HEK293 (cell line): ENCODE measurements at regions not wholly inside any gene's neighbourhood (a gene's known extent, or its start where the extent isn't known, plus 50 kb on each side); places are given as distances from the start of the nearest gene placed in this dataset.

ENCODE experiments used
- CTCF ChIA-PET: fragments of 350-600 bp; formaldehyde crosslinking; extraction: SDS; loops from one replicate; lab custom pipeline; 2021; ENCODE audit warnings: antibody characterized with exemption; lab: Yijun Ruan, JAX
- POLR2A ChIA-PET: fragments of 300-600 bp; formaldehyde crosslinking; extraction: SDS; loops from one replicate; lab custom pipeline; 2020; ENCODE audit warnings: antibody characterized with exemption, inconsistent platforms; lab: Yijun Ruan, JAX
- H3K27ac ChIP-seq: fragments of 200-500 bp; sonication (Bioruptor generic); 2 replicates; pipeline ENCODE4 v1.5.1; 2014; ENCODE audit warnings: low read depth, low read length, control low read depth, inconsistent platforms; ENCODE audit errors: extremely low read depth
- H3K36me3 ChIP-seq, 2 experiments: fragments of 200-500 bp in 1 of 2; sonication (Bioruptor generic) in 1 of 2; 1 replicate in 1 of 2; 2 replicates in 1 of 2; pipeline ENCODE4 v1.5.1; 2014 to 2017; ENCODE audit warnings: inconsistent platforms in 2 of 2, low read length in 2 of 2; ENCODE audit not compliant: control insufficient read depth in 2 of 2, insufficient read depth in 1 of 2
- H3K4me1 ChIP-seq: fragments of 200-500 bp; sonication (Bioruptor generic); 2 replicates; pipeline ENCODE4 v1.5.1; 2014; ENCODE audit warnings: mild to moderate bottlenecking, low read length, inconsistent platforms; ENCODE audit not compliant: control insufficient read depth, insufficient read depth
- H3K4me3 ChIP-seq: 2 replicates; pipeline ENCODE4 v1.5.1; 2011; ENCODE audit warnings: low read depth, mild to moderate bottlenecking, control low read depth, low read length, moderate library complexity
- H3K9me3 ChIP-seq: fragments of 200-500 bp; sonication (Bioruptor generic); 2 replicates; pipeline ENCODE4 v1.5.1; 2014; ENCODE audit warnings: low read depth, low read length, inconsistent platforms; ENCODE audit not compliant: control insufficient read depth, insufficient read depth
- GLI4 ChIP-seq: fragments of 450-650 bp; formaldehyde crosslinking; IDR thresholded peaks from 2 replicates; pipeline ENCODE4 v1.5.1; 2016; ENCODE audit warnings: missing biosample characterization, missing genetic modification characterization
- MZF1 ChIP-seq: fragments of 450-650 bp; formaldehyde crosslinking; IDR thresholded peaks from 2 replicates; pipeline ENCODE4 v1.5.1; 2017; ENCODE audit warnings: missing biosample characterization, missing genetic modification characterization, borderline replicate concordance
- PBX3 ChIP-seq: sonication (generic); formaldehyde crosslinking; IDR thresholded peaks from 2 replicates; pipeline ENCODE4 v1.8.1; 2022; ENCODE audit warnings: mild to moderate bottlenecking, moderate library complexity, missing genetic modification reagents
- SALL2 ChIP-seq: fragments of 450-650 bp; formaldehyde crosslinking; IDR thresholded peaks from 2 replicates; pipeline ENCODE4 v1.5.0; 2017; ENCODE audit warnings: missing biosample characterization, mild to moderate bottlenecking, missing genetic modification characterization, borderline replicate concordance
- ZBTB26 ChIP-seq: fragments of 450-650 bp; formaldehyde crosslinking; optimal IDR thresholded peaks from 2 replicates; pipeline ENCODE3; 2016; ENCODE audit warnings: missing biosample characterization, mild to moderate bottlenecking, missing genetic modification characterization
- ZNF132 ChIP-seq: fragments of 450-650 bp; formaldehyde crosslinking; IDR thresholded peaks from 2 replicates; pipeline ENCODE4 v1.5.1; 2017; ENCODE audit warnings: missing biosample characterization, missing genetic modification characterization, borderline replicate concordance
- ZNF146 ChIP-seq: fragments of 450-650 bp; formaldehyde crosslinking; IDR thresholded peaks from 2 replicates; pipeline ENCODE4 v1.5.1; 2016; ENCODE audit warnings: missing biosample characterization, missing genetic modification characterization
- ZNF266 ChIP-seq: fragments of 450-650 bp; formaldehyde crosslinking; IDR thresholded peaks from 2 replicates; pipeline ENCODE4 v1.5.1; 2016; ENCODE audit warnings: missing biosample characterization, missing genetic modification characterization, low read depth
- ZNF302 ChIP-seq: fragments of 450-650 bp; formaldehyde crosslinking; IDR thresholded peaks from 2 replicates; pipeline ENCODE4 v1.5.1; 2016; ENCODE audit warnings: missing biosample characterization, missing genetic modification characterization, low read depth
- ZNF335 ChIP-seq: fragments of 450-650 bp; formaldehyde crosslinking; conservative IDR thresholded peaks from 2 replicates; pipeline ENCODE4 v1.5.1; 2016; ENCODE audit warnings: missing biosample characterization, missing genetic modification characterization
- ZNF488 ChIP-seq: fragments of 450-650 bp; formaldehyde crosslinking; IDR thresholded peaks from 2 replicates; pipeline ENCODE4 v1.5.1; 2016; ENCODE audit warnings: missing biosample characterization, missing genetic modification characterization
- ZNF585B ChIP-seq: fragments of 450-650 bp; formaldehyde crosslinking; IDR thresholded peaks from 2 replicates; pipeline ENCODE4 v1.5.1; 2016; ENCODE audit warnings: missing biosample characterization, missing genetic modification characterization
- ZNF600 ChIP-seq: fragments of 450-650 bp; formaldehyde crosslinking; IDR thresholded peaks from 2 replicates; pipeline ENCODE4 v1.5.1; 2016; ENCODE audit warnings: missing biosample characterization, missing genetic modification characterization
- ZNF670 ChIP-seq: fragments of 450-650 bp; formaldehyde crosslinking; IDR thresholded peaks from 2 replicates; pipeline ENCODE4 v1.5.1; 2016; ENCODE audit warnings: missing biosample characterization, missing genetic modification characterization, low read depth
- ZNF777 ChIP-seq: fragments of 450-650 bp; formaldehyde crosslinking; IDR thresholded peaks from 2 replicates; pipeline ENCODE4 v1.5.1; 2017; ENCODE audit warnings: missing biosample characterization, missing genetic modification characterization, borderline replicate concordance
- ZNF837 ChIP-seq: fragments of 450-650 bp; formaldehyde crosslinking; IDR thresholded peaks from 2 replicates; pipeline ENCODE4 v1.5.1; 2016; ENCODE audit warnings: missing biosample characterization, missing genetic modification characterization
- ZSCAN16 ChIP-seq: fragments of 450-650 bp; formaldehyde crosslinking; IDR thresholded peaks from 2 replicates; pipeline ENCODE4 v1.5.1; 2016; ENCODE audit warnings: missing biosample characterization, missing genetic modification characterization
- ZSCAN18 ChIP-seq: fragments of 450-650 bp; formaldehyde crosslinking; IDR thresholded peaks from 2 replicates; pipeline ENCODE4 v1.5.1; 2016; ENCODE audit warnings: missing biosample characterization, missing genetic modification characterization

GRCh38 chr4:66330125-66330524, 659.8 kb upstream of the EPHA5 start (continued):
- TF ChIP-seq ZNF777 (tag by site-specific recombination) = no peak
- TF ChIP-seq, all 188 proteins: peak for 0

GRCh38 chr4:66328803-66329574, 658.7 kb upstream of the EPHA5 start:
- ChIA-PET CTCF (no interaction called here), POLR2A (no interaction called here)
- Histone ChIP-seq H3K4me3 (no peak overlapping the region), H3K36me3 (no peaks in the 10 kb centered on the region), H3K9me3 (no peaks in the 10 kb centered on the region), H3K4me1 (no peaks in the 10 kb centered on the region), H3K27ac (no peak overlapping the region)
- TF ChIP-seq GLI4 (tag by site-specific recombination) = no peak
- no peak for TF ChIP-seq ZNF266 (tag by site-specific recombination)
- TF ChIP-seq ZNF302 (tag by site-specific recombination) = no peak
- TF ChIP-seq ZNF488 (tag by site-specific recombination) = no peak
- no peak for TF ChIP-seq ZNF132 (tag by site-specific recombination)
- TF ChIP-seq ZNF670 (tag by site-specific recombination) = no peak
- no peak for TF ChIP-seq ZNF600 (tag by site-specific recombination)
- TF ChIP-seq MZF1 (tag by site-specific recombination) = no peak
- no peak for TF ChIP-seq PBX3 (CRISPR knock-in tag)
- TF ChIP-seq ZSCAN18 = no peak
- TF ChIP-seq ZBTB26 (tag by site-specific recombination) = no peak
- TF ChIP-seq ZNF335 (tag by site-specific recombination) = no peak
- no peak for TF ChIP-seq SALL2
- no peak for TF ChIP-seq ZSCAN16 (tag by site-specific recombination)
- no peak for TF ChIP-seq ZNF146 (tag by site-specific recombination)

- TF ChIP-seq ZNF837 (tag by site-specific recombination) = no peak
- peak; percentile 87 for TF ChIP-seq ZNF585B (tag by site-specific recombination)
- H3K36me3 ChIP-seq = no peaks in the 10 kb centered on the region
- POLR2A ChIA-PET = no interaction called here
- no peaks in the 10 kb centered on the region for H3K4me1 ChIP-seq
- H3K4me3 ChIP-seq = no peak overlapping the region
- H3K27ac ChIP-seq = no peak overlapping the region
- CTCF ChIA-PET = no interaction called here
- no peaks in the 10 kb centered on the region for H3K9me3 ChIP-seq
These were observed 637.6 kb upstream of the EPHA5 start for GRCh38 chr4:66307641-66308438.
